ENCODE measurements at regions not wholly inside any gene's neighbourhood (a gene's known extent, or its start where the extent isn't known, plus 50 kb on each side); places are given as distances from the start of the nearest gene placed in this dataset.

DNA sequence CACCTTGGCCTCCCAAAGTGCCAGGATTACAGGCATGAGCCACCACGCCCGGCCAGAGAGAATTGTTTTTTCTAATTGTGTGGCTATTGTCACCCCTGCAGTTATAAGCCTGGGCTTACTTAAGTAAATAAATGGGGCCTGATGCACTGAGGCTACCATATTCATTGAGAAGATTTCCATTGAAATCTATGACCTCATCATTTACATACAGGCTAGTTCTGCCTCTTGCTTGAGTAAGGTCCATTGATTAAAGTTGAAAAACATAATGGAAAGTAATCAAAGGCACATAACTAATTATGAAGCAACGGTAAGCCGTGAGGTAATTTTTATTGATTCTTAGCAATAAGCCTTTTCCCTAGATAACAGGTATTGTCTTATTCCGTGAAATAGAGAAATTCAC is 788.9 kb downstream of the ADGRL2 start:
- TF ChIP-seq, protein P1, sequence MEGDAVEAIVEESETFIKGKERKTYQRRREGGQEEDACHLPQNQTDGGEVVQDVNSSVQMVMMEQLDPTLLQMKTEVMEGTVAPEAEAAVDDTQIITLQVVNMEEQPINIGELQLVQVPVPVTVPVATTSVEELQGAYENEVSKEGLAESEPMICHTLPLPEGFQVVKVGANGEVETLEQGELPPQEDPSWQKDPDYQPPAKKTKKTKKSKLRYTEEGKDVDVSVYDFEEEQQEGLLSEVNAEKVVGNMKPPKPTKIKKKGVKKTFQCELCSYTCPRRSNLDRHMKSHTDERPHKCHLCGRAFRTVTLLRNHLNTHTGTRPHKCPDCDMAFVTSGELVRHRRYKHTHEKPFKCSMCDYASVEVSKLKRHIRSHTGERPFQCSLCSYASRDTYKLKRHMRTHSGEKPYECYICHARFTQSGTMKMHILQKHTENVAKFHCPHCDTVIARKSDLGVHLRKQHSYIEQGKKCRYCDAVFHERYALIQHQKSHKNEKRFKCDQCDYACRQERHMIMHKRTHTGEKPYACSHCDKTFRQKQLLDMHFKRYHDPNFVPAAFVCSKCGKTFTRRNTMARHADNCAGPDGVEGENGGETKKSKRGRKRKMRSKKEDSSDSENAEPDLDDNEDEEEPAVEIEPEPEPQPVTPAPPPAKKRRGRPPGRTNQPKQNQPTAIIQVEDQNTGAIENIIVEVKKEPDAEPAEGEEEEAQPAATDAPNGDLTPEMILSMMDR (conservative IDR thresholded peaks at IDR 0.05; ENCODE audit: low read depth, low read length), result no peak
- no peak for TF ChIP-seq POLR2A (IDR thresholded peaks at IDR 0.05; ENCODE audit: low read depth, low read length)
